B cell (primary cell): ENCODE measurements at regions not wholly inside any gene's neighbourhood (a gene's known extent, or its start where the extent isn't known, plus 50 kb on each side); places are given as distances from the start of the nearest gene placed in this dataset.

Source experiments
- ATAC-seq: fragments of 200-7000 bp; cut with Tn5 transposase; one replicate; pipeline ENCODE4 v1.10.0; 2021; ENCODE audit warnings: low read depth, mild to moderate bottlenecking, moderate number of reproducible peaks, moderate library complexity
- CTCF ChIA-PET: fragments of 350-600 bp; sonication (Branson Sonifier 250); formaldehyde crosslinking; loops from one replicate; lab custom pipeline; 2021; ENCODE audit warnings: antibody characterized with exemption, inconsistent platforms; lab: Charles Lee
- POLR2A ChIA-PET: fragments of 350-600 bp; sonication (Branson Sonifier 250); formaldehyde crosslinking; loops from one replicate; lab custom pipeline; 2021; ENCODE audit warnings: antibody characterized with exemption; lab: Charles Lee
- DNase-seq: peaks from one replicate; pipeline ENCODE4 v3.0.0; 2013
- H2AFZ ChIP-seq: 2 replicates; pipeline ENCODE4 v1.6.1; 2012; ENCODE audit warnings: mild to moderate bottlenecking, low read depth, low read length; ENCODE audit not compliant: insufficient read depth, poor library complexity, severe bottlenecking
- H3K27ac ChIP-seq, 2 donors: 1 replicate in 1 of 2; 2 replicates in 1 of 2; pipeline ENCODE4 v1.5.1; 2012 to 2013; ENCODE audit warnings: low read length in 2 of 2, mild to moderate bottlenecking in 2 of 2, moderate library complexity in 1 of 2
- H3K27me3 ChIP-seq, 4 experiments: fragments of 200-600 bp in 1 of 4; sonication (generic) in 1 of 4; replicated peaks in 1 of 4; 1 replicate in 2 of 4; 2 replicates in 2 of 4; pipeline versions ENCODE4 v1.6.1 to v1.7.0; 2013 to 2016; ENCODE audit warnings: low read length in 3 of 4, mild to moderate bottlenecking in 2 of 4, mixed read lengths in 1 of 4, moderate library complexity in 1 of 4; ENCODE audit not compliant: insufficient read depth in 4 of 4, control insufficient read depth in 3 of 4; ENCODE audit errors: control extremely low read depth in 1 of 4
- H3K36me3 ChIP-seq, 2 experiments: replicated peaks in 1 of 2; 1 replicate in 1 of 2; 2 replicates in 1 of 2; pipeline versions ENCODE4 v1.6.1 to v1.7.1; 2013; ENCODE audit warnings: low read length in 1 of 2; ENCODE audit not compliant: insufficient read depth in 2 of 2, control insufficient read depth in 1 of 2; ENCODE audit errors: control extremely low read depth in 1 of 2, extremely low read depth in 1 of 2
- H3K4me1 ChIP-seq, 2 donors: fragments of 200-600 bp in 1 of 2; sonication (generic) in 1 of 2; 1 replicate in 1 of 2; 2 replicates in 1 of 2; pipeline versions ENCODE4 v1.5.1 to v1.6.1; 2013 to 2017; ENCODE audit warnings: low read length in 2 of 2; ENCODE audit not compliant: control insufficient read depth in 2 of 2, insufficient read depth in 2 of 2
- H3K4me2 ChIP-seq: replicated peaks from 2 replicates; pipeline ENCODE3; 2012; ENCODE audit warnings: mild to moderate bottlenecking, low read depth, low read length; ENCODE audit not compliant: poor library complexity, severe bottlenecking
- H3K4me3 ChIP-seq, 5 experiments: fragments of 200-600 bp in 1 of 5; sonication (generic) in 1 of 5; 1 replicate in 3 of 5; 2 replicates in 2 of 5; pipeline versions ENCODE4 v1.5.1 to v1.7.0; 2011 to 2016; ENCODE audit warnings: low read length in 4 of 5, mild to moderate bottlenecking in 4 of 5, low read depth in 2 of 5, control low read depth in 1 of 5, moderate library complexity in 1 of 5; ENCODE audit not compliant: insufficient read depth in 1 of 5; ENCODE audit errors: control extremely low read depth in 1 of 5, extremely low read depth in 1 of 5
- H3K79me2 ChIP-seq: fragments of 200-600 bp; sonication (generic); one replicate; pipeline ENCODE4 v1.6.0; 2016; ENCODE audit warnings: low read length; ENCODE audit not compliant: control insufficient read depth, insufficient read depth
- H3K9ac ChIP-seq: fragments of 200-600 bp; sonication (generic); 2 replicates; pipeline ENCODE4 v1.6.1; 2017; ENCODE audit warnings: mild to moderate bottlenecking, low read length, moderate library complexity
- H3K9me3 ChIP-seq, 3 donors: one replicate each; pipeline versions ENCODE4 v1.6.1 to v1.7.1; 2013; ENCODE audit warnings: low read length in 2 of 3; ENCODE audit not compliant: control insufficient read depth in 2 of 3, insufficient read depth in 1 of 3; ENCODE audit errors: control extremely low read depth in 1 of 3
- H4K20me1 ChIP-seq: 2 replicates; pipeline ENCODE4 v1.6.0; 2012; ENCODE audit warnings: mild to moderate bottlenecking, low read length; ENCODE audit not compliant: insufficient read depth, control insufficient read depth, poor library complexity, severe bottlenecking
- H3K27ac Mint-ChIP-seq: one replicate; pipeline ENCODE4 v1.8.0; 2021; ENCODE audit warnings: mixed read lengths
- H3K27me3 Mint-ChIP-seq: one replicate; pipeline ENCODE4 v1.8.0; 2021; ENCODE audit warnings: mixed read lengths
- H3K4me1 Mint-ChIP-seq: one replicate; pipeline ENCODE4 v1.8.0; 2021; ENCODE audit warnings: mixed read lengths
- H3K4me3 Mint-ChIP-seq: one replicate; pipeline ENCODE4 v1.8.0; 2021; ENCODE audit warnings: mixed read lengths
- H3K9me3 Mint-ChIP-seq: one replicate; pipeline ENCODE4 v1.8.0; 2022; ENCODE audit warnings: mixed read lengths; ENCODE audit not compliant: insufficient read depth
- EZH2 ChIP-seq: IDR thresholded peaks from 2 replicates; pipeline ENCODE4 v1.6.1; 2012; ENCODE audit warnings: borderline replicate concordance, low read depth, mild to moderate bottlenecking, moderate library complexity, low read length; ENCODE audit not compliant: insufficient read depth, poor library complexity, severe bottlenecking
- WGBS: methylation state at CpG from one replicate; pipeline ENCODE4 v1.1.5; 2013; ENCODE audit warnings: missing lambda C conversion rate; ENCODE audit not compliant: insufficient coverage; 5-methylcytosine and 5-hydroxymethylcytosine counted together
- intact Hi-C: fragments of 100-400 bp; cut with micrococcal nuclease; formaldehyde crosslinking; loops from one replicate; pipeline ENCODE4 v1.10.0; 2022
- TF ChIP-seq, protein P1 (sequence below): fragments of 200-600 bp; IDR thresholded peaks from one replicate; pipeline ENCODE4 v1.8.0; 2022; ENCODE audit warnings: antibody characterized with exemption, mild to moderate bottlenecking

DNA sequence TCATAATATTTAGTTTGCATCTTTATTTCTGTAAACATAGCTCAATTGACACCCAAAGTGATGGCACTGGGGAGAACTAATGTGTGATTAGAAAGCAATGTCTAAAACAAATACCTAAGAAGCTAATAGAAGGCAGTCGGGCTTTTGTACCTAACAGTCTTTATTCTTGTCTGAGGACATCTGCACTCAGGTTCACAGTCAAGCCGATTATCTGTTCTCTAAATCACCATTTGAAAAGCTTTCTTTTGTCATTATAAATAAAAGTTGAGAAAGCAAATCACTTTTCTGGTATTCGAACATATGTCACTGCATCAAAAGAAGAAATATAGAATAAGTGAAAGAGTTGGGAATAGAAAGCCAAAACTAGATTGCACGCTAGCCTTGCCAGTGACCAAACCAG is 2037.9 kb upstream of the TENM3 start:
- ATAC-seq (no peak), DNase-seq (no peak)
- no peak overlapping the region for H3K4me2 ChIP-seq
- TF ChIP-seq EZH2, result no peak
- TF ChIP-seq, protein P1, sequence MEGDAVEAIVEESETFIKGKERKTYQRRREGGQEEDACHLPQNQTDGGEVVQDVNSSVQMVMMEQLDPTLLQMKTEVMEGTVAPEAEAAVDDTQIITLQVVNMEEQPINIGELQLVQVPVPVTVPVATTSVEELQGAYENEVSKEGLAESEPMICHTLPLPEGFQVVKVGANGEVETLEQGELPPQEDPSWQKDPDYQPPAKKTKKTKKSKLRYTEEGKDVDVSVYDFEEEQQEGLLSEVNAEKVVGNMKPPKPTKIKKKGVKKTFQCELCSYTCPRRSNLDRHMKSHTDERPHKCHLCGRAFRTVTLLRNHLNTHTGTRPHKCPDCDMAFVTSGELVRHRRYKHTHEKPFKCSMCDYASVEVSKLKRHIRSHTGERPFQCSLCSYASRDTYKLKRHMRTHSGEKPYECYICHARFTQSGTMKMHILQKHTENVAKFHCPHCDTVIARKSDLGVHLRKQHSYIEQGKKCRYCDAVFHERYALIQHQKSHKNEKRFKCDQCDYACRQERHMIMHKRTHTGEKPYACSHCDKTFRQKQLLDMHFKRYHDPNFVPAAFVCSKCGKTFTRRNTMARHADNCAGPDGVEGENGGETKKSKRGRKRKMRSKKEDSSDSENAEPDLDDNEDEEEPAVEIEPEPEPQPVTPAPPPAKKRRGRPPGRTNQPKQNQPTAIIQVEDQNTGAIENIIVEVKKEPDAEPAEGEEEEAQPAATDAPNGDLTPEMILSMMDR, result no peak
- H2AFZ ChIP-seq, result no peak overlapping the region
- no peak overlapping the region for H3K9ac ChIP-seq
- H3K4me1 ChIP-seq, result no peaks in the 10 kb centered on the region
- H3K9me3 ChIP-seq, result no peaks in the 10 kb centered on the region
- no peaks in the 10 kb centered on the region for H4K20me1 ChIP-seq
- no peaks in the 10 kb centered on the region for H3K9me3 Mint-ChIP-seq
- H3K27ac ChIP-seq, result no peak overlapping the region
- no peaks in the 10 kb centered on the region for H3K27me3 ChIP-seq
- H3K4me3 Mint-ChIP-seq, result no peak overlapping the region
- ChIA-PET POLR2A (no interaction called here), CTCF (no interaction called here)
- intact Hi-C loops, result no loop called here
- no peak overlapping the region for H3K4me3 ChIP-seq
- no peak overlapping the region for H3K27ac Mint-ChIP-seq
- H3K79me2 ChIP-seq, result no peaks in the 10 kb centered on the region
- no peaks in the 10 kb centered on the region for H3K36me3 ChIP-seq
- no CpG with 5 or more reads among the region's 4 CpGs for WGBS
- H3K27me3 Mint-ChIP-seq, result no peaks in the 10 kb centered on the region
- H3K4me1 Mint-ChIP-seq, result no peaks in the 10 kb centered on the region

DNA sequence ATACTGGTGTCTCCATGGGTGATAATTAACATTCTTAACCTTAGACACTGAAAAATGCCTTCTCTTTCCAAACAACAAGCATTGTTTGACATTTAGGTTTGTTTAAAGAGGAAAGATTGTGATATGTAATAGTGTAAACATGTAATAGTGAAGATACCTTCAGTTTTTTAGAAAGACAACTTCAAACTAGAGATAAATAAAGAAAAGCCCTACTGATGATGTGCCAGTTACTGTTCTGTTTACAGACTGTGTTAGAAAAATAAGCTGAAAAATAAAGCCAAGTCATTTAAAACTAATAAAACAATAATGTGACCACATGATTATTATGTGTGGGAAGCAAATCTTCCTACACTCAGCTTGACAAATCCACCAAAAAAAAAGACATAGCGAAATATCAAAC is 2035.3 kb upstream of the TENM3 start:
- Histone ChIP-seq H3K79me2 (no peaks in the 10 kb centered on the region), H3K36me3 (no peaks in the 10 kb centered on the region), H3K4me1 (no peaks in the 10 kb centered on the region), H4K20me1 (no peaks in the 10 kb centered on the region), H2AFZ (no peak overlapping the region), H3K27me3 (no peaks in the 10 kb centered on the region), H3K9ac (no peak overlapping the region), H3K4me3 (no peak overlapping the region), H3K9me3 (no peaks in the 10 kb centered on the region), H3K4me2 (no peak overlapping the region), H3K27ac (no peak overlapping the region)
- Mint-ChIP-seq H3K27ac (no peak overlapping the region), H3K27me3 (no peaks in the 10 kb centered on the region), H3K4me3 (no peak overlapping the region), H3K9me3 (no peaks in the 10 kb centered on the region), H3K4me1 (no peaks in the 10 kb centered on the region)
- intact Hi-C loops, result no loop called here
- DNase-seq (no peak), ATAC-seq (no peak)
- ChIA-PET POLR2A (no interaction called here), CTCF (no interaction called here)
- WGBS, result no CpG with 5 or more reads among the region's 1 CpG
- no peak for TF ChIP-seq EZH2
- TF ChIP-seq, protein P1, result no peak
